ENCODE measurements at regions not wholly inside any gene's neighbourhood (a gene's known extent, or its start where the extent isn't known, plus 50 kb on each side); places are given as distances from the start of the nearest gene placed in this dataset.

DNA sequence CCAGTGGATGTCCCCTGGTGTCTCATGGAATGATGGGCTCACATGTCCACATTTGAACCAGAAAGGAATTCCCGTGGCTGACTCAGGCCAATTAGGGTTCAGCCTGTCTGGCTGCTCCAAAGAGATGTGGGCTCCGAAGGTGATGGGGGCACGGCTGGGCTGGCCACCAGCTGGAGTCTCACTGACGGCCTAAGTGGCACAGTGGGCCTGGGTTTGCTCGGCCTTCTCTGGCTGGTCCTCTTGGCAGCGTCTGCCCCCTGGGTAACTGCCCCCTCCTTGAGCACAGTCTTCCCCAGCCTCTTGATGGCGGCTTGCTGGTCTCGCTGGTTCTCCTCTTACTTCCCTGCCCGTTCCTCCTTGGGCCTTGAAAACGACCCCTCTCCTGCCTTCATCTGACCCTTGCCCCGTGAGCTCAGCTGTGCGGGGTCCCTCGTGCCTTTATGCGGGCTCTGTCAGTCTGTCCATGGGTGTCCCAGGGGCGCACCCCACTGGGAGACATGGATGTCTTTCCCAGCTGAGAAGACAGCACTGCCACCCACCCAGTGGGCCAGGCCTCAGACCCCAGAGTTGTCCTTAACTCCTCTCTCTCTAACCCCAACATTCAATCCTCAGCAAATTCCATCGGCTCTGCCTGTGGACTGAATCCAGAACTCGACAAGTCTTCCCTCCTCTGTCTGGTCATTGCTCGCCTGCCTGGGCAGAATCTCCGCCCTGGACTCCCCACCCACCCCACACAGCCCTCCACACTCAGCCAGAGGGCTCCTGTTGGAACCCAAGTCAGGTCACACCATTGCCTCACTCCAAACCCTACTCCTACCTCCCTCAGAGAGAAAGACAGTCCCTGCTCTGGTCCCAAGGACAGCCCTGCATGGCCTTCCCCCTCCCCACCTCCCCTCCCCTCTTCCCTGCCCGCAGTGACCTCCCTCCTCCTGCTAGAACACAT, 78.7 kb downstream of the CEBPB start:
- Histone ChIP-seq H3K4me3 (ENCODE audit: low read depth, low read length) (no peak overlapping the region), H3K36me3 (ENCODE audit: insufficient read depth, low read length) (no peaks in the 10 kb centered on the region), H3K27me3 (ENCODE audit: insufficient read depth, low read length) (no peaks in the 10 kb centered on the region), H2AFZ (ENCODE audit: low read length, unreplicated experiment) (no peak overlapping the region), H3K27ac (ENCODE audit: low read depth, low read length) (no peak overlapping the region), H3K4me1 (ENCODE audit: control insufficient read depth, insufficient read depth, low read length, unreplicated experiment) (peaks cover 6% of the 10 kb centered on the region), H3K79me2 (ENCODE audit: control insufficient read depth, insufficient read depth, low read length, unreplicated experiment) (no peaks in the 10 kb centered on the region)

DNA sequence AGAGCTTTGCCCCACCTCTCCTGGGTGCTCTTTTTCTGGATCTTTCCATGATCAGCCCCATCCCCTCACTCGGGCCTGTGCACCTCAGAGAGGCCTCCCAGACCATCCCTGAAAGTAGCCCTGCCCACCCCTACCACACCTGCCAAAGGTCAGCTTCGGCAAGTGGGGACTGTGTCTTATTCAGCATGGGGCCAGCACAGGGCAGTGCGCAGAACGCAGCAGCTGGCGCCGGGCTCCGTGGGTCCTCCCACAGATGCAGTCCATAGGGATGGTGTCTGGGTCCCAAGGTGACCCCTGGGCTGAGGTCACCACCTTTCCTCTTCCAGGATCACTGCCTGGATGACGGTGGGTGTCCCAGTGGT, 79.4 kb downstream of the CEBPB start:
- Histone ChIP-seq H3K36me3 (ENCODE audit: insufficient read depth, low read length) (no peaks in the 10 kb centered on the region), H3K4me1 (ENCODE audit: control insufficient read depth, insufficient read depth, low read length, unreplicated experiment) (peaks cover 6% of the 10 kb centered on the region), H3K4me3 (ENCODE audit: low read depth, low read length) (no peak overlapping the region), H3K79me2 (ENCODE audit: control insufficient read depth, insufficient read depth, low read length, unreplicated experiment) (no peaks in the 10 kb centered on the region), H3K27me3 (ENCODE audit: insufficient read depth, low read length) (no peaks in the 10 kb centered on the region), H2AFZ (ENCODE audit: low read length, unreplicated experiment) (no peak overlapping the region), H3K27ac (ENCODE audit: low read depth, low read length) (no peak overlapping the region)

DNA sequence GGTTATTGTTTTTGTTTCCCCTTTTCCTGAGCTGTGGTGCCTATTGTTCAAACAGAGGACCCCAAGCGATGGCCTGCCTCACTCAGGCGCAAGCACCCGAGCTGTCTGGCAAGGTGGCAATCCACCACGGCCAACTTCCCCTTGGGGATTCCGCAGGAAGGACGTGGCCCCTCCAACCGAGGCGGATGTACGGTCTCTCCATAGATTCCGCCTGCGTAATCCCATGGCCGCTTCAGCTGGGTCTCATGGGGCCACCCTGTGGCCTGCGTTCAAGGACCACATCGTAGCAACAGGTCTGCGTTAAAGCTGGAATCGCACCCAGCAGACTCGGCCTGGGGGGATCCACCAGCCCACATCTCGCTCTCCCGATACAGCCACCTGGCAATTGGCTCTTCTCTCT, 79.9 kb downstream of the CEBPB start:
- peaks cover 6% of the 10 kb centered on the region for H3K4me1 ChIP-seq (ENCODE audit: control insufficient read depth, insufficient read depth, low read length, unreplicated experiment)
- no peak overlapping the region for H3K4me3 ChIP-seq (ENCODE audit: low read depth, low read length)
- no peak overlapping the region for H2AFZ ChIP-seq (ENCODE audit: low read length, unreplicated experiment)
- no peaks in the 10 kb centered on the region for H3K36me3 ChIP-seq (ENCODE audit: insufficient read depth, low read length)
- H3K27me3 ChIP-seq (ENCODE audit: insufficient read depth, low read length) = no peaks in the 10 kb centered on the region
- H3K27ac ChIP-seq (ENCODE audit: low read depth, low read length) = no peak overlapping the region
- no peaks in the 10 kb centered on the region for H3K79me2 ChIP-seq (ENCODE audit: control insufficient read depth, insufficient read depth, low read length, unreplicated experiment)

DNA sequence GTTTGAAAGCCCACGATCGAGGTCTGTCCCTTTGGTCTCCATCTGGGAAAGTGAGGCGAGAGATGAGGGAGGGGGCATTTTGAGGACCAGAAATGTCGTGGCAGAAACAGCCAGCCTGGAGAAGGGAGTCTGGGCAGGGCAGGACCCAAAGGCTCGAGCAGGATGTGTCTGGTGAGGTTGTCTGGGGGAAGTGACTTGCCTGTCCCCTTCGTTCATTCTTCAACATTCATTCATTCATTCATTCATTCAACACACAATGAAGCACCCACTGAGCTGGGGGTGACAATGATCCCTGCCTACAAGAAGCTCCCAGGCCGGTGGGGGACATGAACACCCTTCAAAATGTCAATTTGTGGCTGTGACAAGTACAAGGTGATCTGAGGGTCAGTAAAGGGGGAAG, 80.5 kb downstream of the CEBPB start:
- Histone ChIP-seq H3K79me2 (ENCODE audit: control insufficient read depth, insufficient read depth, low read length, unreplicated experiment) (no peaks in the 10 kb centered on the region), H3K27me3 (ENCODE audit: insufficient read depth, low read length) (no peaks in the 10 kb centered on the region), H3K27ac (ENCODE audit: low read depth, low read length) (no peak overlapping the region), H2AFZ (ENCODE audit: low read length, unreplicated experiment) (no peak overlapping the region), H3K4me1 (ENCODE audit: control insufficient read depth, insufficient read depth, low read length, unreplicated experiment) (peaks cover 6% of the 10 kb centered on the region), H3K4me3 (ENCODE audit: low read depth, low read length) (no peak overlapping the region), H3K36me3 (ENCODE audit: insufficient read depth, low read length) (no peaks in the 10 kb centered on the region)

DNA sequence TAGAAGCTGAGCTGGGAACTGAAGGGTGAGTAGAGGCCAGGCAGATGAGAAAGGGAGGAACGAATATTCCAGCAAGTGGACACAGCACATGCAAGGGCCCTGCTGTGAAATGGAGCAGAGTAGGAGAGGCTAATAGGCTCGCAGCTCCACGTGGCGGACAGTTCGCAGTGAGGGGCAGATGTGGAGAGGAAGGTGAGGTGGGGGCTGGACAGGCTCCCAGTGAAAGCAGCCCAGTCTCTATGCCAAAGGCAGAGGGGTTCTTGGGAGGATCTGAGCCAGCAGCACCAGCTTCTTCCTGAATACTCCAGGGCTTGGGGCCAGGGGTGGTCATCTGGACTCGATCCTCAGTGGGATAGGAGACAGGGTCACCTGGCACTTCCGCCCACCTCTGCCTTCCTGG, 81.0 kb downstream of the CEBPB start:
- Histone ChIP-seq H2AFZ (ENCODE audit: low read length, unreplicated experiment) (no peak overlapping the region), H3K36me3 (ENCODE audit: insufficient read depth, low read length) (no peaks in the 10 kb centered on the region), H3K27me3 (ENCODE audit: insufficient read depth, low read length) (no peaks in the 10 kb centered on the region), H3K27ac (ENCODE audit: low read depth, low read length) (no peak overlapping the region), H3K79me2 (ENCODE audit: control insufficient read depth, insufficient read depth, low read length, unreplicated experiment) (no peaks in the 10 kb centered on the region), H3K4me3 (ENCODE audit: low read depth, low read length) (no peak overlapping the region), H3K4me1 (ENCODE audit: control insufficient read depth, insufficient read depth, low read length, unreplicated experiment) (peaks cover 6% of the 10 kb centered on the region)

DNA sequence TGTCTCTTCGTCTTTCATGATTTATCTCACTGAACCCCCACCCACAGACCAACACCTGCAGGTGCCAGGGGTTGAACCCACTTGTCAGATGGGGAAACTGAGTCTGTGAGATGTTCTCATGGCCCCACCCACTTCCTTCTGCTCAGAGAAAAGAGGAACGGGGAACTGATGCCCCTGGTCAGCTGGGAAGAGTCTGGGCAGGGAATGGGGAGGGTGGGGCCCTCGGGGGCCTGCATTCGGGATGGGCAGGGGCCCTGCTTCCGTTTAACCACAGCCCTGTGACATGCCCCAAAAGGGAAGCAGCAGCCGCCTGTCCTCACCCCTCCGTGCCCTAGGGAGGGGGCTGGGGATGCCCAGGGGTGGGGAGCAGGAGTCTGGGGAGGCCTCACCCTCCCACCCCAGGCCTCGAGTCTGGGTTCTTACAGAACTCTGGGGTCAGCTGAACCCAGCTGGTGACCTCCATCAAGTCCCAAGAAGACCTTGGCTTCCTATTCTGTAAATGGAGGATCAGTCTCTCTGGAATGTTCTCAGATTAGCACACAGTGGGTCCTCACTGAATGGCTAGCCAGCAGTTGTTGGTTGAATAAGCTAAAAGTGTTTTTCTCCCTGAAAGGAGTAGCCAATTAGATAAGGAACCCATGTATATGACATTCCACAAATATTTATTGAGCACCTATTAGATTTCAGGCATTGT, 81.5 kb downstream of the CEBPB start:
- no peaks in the 10 kb centered on the region for H3K36me3 ChIP-seq (ENCODE audit: insufficient read depth, low read length)
- no peaks in the 10 kb centered on the region for H3K79me2 ChIP-seq (ENCODE audit: control insufficient read depth, insufficient read depth, low read length, unreplicated experiment)
- H2AFZ ChIP-seq (ENCODE audit: low read length, unreplicated experiment) = no peak overlapping the region
- no peak overlapping the region for H3K27ac ChIP-seq (ENCODE audit: low read depth, low read length)
- no peaks in the 10 kb centered on the region for H3K27me3 ChIP-seq (ENCODE audit: insufficient read depth, low read length)
- H3K4me3 ChIP-seq (ENCODE audit: low read depth, low read length) = no peak overlapping the region
- H3K4me1 ChIP-seq (ENCODE audit: control insufficient read depth, insufficient read depth, low read length, unreplicated experiment) = peaks cover 3% of the 10 kb centered on the region

DNA sequence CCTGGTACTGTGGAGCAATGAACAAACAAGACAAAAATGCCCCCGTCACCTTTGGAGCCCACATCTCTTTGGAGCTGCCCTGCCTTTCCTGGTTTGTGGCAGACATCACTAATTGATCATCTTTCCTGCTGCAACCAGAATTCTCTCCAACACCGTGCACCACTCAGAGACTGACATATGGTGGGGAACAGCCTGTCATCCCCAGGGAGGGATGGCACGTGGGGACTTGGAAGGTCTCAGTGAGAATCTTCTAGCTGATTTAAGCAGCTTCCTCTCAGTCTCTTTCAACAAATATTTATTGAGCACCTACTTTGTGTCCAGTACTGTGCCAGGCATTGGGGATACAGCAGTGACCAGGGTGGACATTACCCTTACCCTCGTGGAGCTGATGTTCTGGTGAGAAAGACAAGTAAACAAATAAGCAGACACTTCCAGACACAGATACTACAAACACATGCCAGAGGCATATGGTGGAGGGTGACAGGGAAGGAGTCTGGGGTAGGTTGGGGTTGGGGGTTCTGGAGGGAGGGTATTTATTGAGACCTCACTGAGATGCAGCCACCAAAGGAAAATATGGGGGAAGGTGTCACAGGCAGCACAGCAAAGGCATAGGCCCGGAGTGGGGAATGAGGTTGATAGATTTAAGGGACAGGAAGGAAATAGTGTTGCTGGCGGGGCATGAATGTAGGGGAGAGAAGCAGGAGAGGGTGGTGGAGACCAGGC, 82.3 kb downstream of the CEBPB start:
- Histone ChIP-seq H3K79me2 (ENCODE audit: control insufficient read depth, insufficient read depth, low read length, unreplicated experiment) (no peaks in the 10 kb centered on the region), H3K4me1 (ENCODE audit: control insufficient read depth, insufficient read depth, low read length, unreplicated experiment) (no peaks in the 10 kb centered on the region), H3K27ac (ENCODE audit: low read depth, low read length) (no peak overlapping the region), H2AFZ (ENCODE audit: low read length, unreplicated experiment) (no peak overlapping the region), H3K4me3 (ENCODE audit: low read depth, low read length) (no peak overlapping the region), H3K36me3 (ENCODE audit: insufficient read depth, low read length) (no peaks in the 10 kb centered on the region), H3K27me3 (ENCODE audit: insufficient read depth, low read length) (no peaks in the 10 kb centered on the region)

DNA sequence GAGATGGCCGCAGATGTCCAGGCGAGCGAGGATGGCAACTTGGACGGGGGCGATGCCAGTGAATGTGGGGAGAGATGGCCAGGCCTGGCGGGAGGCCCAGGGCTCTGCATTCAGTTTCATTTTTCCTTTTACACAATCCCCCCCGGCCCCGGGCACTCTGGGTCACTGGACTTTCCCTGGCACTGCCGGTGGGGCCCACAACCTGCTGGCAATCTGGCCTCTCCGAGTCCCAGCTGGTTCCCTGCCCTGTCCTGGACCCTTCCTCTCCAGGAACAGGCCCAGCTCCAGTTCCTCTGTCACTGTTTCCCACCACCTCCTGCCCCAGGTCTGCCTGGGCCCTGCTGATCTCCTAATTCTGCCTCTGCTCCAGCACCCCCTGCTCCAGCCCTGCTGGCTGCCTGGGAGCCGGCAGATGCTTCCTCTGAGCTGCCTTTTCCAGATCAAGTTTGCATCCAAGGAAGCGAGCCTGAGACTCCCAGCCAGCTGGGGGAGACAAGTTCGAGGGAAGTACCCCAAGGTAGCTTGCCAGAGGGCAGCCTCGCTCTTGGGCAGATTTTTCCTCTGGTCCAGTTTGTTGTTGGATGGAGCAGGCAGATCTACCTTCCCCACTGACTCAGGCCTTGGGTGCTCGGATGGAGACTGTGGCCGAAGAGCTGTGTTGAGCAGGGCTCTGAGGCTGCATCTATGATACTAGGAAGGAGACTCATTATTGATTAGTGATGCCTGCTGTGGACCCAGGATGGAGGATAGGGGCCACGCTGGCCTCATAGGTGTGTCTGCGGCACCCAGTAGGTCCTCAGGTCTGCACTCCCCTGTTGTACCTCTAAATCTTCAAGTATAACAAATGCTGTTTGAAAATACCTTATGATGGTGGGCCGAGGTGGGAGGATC, 83.2 kb downstream of the CEBPB start:
- no peak overlapping the region for H3K4me3 ChIP-seq (ENCODE audit: low read depth, low read length)
- H3K27ac ChIP-seq (ENCODE audit: low read depth, low read length) = no peak overlapping the region
- no peaks in the 10 kb centered on the region for H3K27me3 ChIP-seq (ENCODE audit: insufficient read depth, low read length)
- no peaks in the 10 kb centered on the region for H3K79me2 ChIP-seq (ENCODE audit: control insufficient read depth, insufficient read depth, low read length, unreplicated experiment)
- H3K4me1 ChIP-seq (ENCODE audit: control insufficient read depth, insufficient read depth, low read length, unreplicated experiment) = peaks cover 4% of the 10 kb centered on the region
- no peaks in the 10 kb centered on the region for H3K36me3 ChIP-seq (ENCODE audit: insufficient read depth, low read length)
- H2AFZ ChIP-seq (ENCODE audit: low read length, unreplicated experiment) = no peak overlapping the region

DNA sequence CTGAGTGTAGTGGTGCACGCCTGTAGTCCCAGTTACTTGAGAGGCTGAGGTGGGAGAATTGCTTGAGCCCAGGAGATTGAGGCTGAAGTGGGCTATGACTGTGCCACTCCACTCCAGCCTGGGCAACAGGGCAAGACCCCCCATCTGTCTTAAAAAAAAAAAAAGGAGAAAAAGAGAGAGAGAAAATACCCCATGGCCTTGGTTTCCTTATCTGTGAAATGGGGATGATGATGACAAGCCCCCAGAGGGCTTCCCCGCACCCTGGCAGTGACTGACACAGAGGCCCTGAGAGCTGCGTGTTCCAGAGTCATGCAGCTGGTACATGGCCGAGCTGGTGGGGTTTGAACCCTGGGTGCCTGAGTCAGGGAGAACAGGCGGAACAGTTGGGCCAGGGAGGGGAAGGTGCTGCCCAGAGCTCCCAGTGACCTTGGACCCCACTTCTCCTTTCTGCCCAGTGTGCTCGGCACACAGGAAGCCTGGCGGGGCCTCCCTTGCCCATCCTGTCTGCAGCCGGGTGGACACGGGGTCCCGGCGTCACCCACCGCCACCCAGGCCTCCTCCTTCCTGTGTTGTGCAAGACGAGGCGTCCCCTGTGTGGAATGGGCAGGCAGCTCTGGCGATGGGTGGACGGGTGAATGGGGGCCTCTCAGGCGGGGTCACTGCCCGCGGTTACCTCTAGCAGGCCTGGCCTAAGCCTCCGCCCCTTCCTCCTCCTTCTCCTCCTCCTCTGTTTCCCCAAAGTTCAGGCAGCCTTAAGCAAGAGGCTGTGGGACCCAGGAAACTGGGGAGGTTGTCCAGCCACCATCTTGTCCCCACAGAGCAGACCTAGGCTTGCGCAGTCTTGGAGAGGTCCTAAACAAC, 84.2 kb downstream of the CEBPB start:
- no peaks in the 10 kb centered on the region for H3K27me3 ChIP-seq (ENCODE audit: insufficient read depth, low read length)
- peaks cover 6% of the 10 kb centered on the region for H3K4me1 ChIP-seq (ENCODE audit: control insufficient read depth, insufficient read depth, low read length, unreplicated experiment)
- no peak overlapping the region for H3K27ac ChIP-seq (ENCODE audit: low read depth, low read length)
- no peak overlapping the region for H3K4me3 ChIP-seq (ENCODE audit: low read depth, low read length)
- no peak overlapping the region for H2AFZ ChIP-seq (ENCODE audit: low read length, unreplicated experiment)
- H3K79me2 ChIP-seq (ENCODE audit: control insufficient read depth, insufficient read depth, low read length, unreplicated experiment) = no peaks in the 10 kb centered on the region
- no peaks in the 10 kb centered on the region for H3K36me3 ChIP-seq (ENCODE audit: insufficient read depth, low read length)

Measured in ACC112 (cell line).